HL-60 (cell line): ENCODE measurements at regions not wholly inside any gene's neighbourhood (a gene's known extent, or its start where the extent isn't known, plus 50 kb on each side); places are given as distances from the start of the nearest gene placed in this dataset.

Experiments used
- DNase-seq, 2 experiments: peaks; one replicate each; pipeline ENCODE4 v3.0.0-alpha.2; 2010 to 2020; ENCODE audit warnings: low read depth in 1 of 2, low spot score in 1 of 2
- H3K27ac ChIP-seq: fragments of 250-450 bp; sonication (Bioruptor Pico); replicated peaks from 2 replicates; pipeline ENCODE4 v1.5.1; 2020; ENCODE audit warnings: mild to moderate bottlenecking, moderate library complexity
- H3K27me3 ChIP-seq: fragments of 250-450 bp; sonication (Bioruptor Pico); 2 replicates; pipeline ENCODE4 v1.5.1; 2021; ENCODE audit warnings: mild to moderate bottlenecking, moderate library complexity; ENCODE audit not compliant: insufficient read depth, poor library complexity, severe bottlenecking
- H3K4me3 ChIP-seq: replicated peaks from 2 replicates; pipeline ENCODE4 v1.5.1; 2011; ENCODE audit warnings: mild to moderate bottlenecking, control low read depth, low read length; ENCODE audit not compliant: insufficient read depth
- GABPA ChIP-seq: IDR thresholded peaks from 2 replicates; pipeline ENCODE4 v1.6.1; 2012; ENCODE audit warnings: low read depth
- POLR2AphosphoS5 ChIP-seq: IDR thresholded peaks from 2 replicates; pipeline ENCODE4 v1.6.1; 2012; ENCODE audit warnings: low read depth
- SPI1 ChIP-seq: IDR thresholded peaks from 2 replicates; pipeline ENCODE4 v1.6.1; 2012; ENCODE audit warnings: low read depth, mild to moderate bottlenecking, borderline replicate concordance
- TF ChIP-seq, protein P1 (sequence below): IDR thresholded peaks from one replicate; pipeline ENCODE4 v1.5.1; 2011; ENCODE audit warnings: low read length, control low read depth, inconsistent platforms; ENCODE audit not compliant: insufficient read depth
- TF ChIP-seq, protein P2 (sequence below): IDR thresholded peaks from 2 replicates; pipeline ENCODE4 v1.6.1; 2012; ENCODE audit warnings: low read depth; ENCODE audit not compliant: insufficient replicate concordance

DNA sequence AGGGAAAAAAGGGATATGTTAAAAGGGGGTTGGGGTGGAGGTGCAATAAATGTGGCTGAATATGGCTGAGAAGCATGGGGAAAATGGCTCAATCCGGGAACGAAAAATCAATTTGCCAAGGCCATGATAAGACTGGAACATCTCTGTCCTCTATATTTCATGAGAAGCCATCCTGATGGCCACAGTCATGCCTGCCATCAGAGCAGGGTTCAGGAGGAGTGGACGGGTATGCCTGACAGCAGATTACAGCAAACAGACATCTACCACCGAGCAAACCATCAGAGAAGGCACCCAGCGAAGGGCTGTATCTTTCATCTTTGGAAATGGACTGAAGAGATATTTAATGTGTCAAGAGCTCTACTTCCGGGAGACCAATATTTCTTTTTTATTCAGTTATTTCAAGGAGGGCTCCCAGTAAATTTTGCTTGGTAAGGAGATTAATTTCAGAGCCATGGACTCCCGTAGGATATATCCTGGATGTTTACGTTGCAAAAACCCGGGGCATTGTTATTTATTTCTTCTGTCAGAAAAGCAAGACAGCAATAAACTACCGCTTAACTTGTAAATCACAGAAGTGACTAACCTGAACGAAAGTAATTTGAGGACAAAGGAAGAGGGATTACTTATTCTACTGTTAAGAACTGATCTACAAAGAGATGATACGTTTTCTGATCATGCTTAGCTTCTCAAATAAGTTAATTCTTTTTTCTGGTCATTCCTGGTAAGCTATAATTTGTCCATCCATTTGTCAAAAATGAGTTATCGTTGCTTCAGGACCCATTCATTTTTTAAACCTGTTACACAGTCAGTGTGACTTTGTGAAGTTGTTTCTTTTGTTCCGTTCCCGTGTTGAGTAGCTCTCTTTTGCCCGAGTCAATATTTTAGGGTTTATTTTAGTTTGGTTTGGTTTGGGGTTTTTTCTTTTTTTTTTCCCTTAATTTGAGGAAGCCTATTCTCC, 80.6 kb upstream of the CHD2 start:
- TF ChIP-seq GABPA (no peak), POLR2AphosphoS5 (no peak), SPI1 (no peak)
- TF ChIP-seq, protein P1, sequence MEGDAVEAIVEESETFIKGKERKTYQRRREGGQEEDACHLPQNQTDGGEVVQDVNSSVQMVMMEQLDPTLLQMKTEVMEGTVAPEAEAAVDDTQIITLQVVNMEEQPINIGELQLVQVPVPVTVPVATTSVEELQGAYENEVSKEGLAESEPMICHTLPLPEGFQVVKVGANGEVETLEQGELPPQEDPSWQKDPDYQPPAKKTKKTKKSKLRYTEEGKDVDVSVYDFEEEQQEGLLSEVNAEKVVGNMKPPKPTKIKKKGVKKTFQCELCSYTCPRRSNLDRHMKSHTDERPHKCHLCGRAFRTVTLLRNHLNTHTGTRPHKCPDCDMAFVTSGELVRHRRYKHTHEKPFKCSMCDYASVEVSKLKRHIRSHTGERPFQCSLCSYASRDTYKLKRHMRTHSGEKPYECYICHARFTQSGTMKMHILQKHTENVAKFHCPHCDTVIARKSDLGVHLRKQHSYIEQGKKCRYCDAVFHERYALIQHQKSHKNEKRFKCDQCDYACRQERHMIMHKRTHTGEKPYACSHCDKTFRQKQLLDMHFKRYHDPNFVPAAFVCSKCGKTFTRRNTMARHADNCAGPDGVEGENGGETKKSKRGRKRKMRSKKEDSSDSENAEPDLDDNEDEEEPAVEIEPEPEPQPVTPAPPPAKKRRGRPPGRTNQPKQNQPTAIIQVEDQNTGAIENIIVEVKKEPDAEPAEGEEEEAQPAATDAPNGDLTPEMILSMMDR: no peak
- TF ChIP-seq, protein P2, sequence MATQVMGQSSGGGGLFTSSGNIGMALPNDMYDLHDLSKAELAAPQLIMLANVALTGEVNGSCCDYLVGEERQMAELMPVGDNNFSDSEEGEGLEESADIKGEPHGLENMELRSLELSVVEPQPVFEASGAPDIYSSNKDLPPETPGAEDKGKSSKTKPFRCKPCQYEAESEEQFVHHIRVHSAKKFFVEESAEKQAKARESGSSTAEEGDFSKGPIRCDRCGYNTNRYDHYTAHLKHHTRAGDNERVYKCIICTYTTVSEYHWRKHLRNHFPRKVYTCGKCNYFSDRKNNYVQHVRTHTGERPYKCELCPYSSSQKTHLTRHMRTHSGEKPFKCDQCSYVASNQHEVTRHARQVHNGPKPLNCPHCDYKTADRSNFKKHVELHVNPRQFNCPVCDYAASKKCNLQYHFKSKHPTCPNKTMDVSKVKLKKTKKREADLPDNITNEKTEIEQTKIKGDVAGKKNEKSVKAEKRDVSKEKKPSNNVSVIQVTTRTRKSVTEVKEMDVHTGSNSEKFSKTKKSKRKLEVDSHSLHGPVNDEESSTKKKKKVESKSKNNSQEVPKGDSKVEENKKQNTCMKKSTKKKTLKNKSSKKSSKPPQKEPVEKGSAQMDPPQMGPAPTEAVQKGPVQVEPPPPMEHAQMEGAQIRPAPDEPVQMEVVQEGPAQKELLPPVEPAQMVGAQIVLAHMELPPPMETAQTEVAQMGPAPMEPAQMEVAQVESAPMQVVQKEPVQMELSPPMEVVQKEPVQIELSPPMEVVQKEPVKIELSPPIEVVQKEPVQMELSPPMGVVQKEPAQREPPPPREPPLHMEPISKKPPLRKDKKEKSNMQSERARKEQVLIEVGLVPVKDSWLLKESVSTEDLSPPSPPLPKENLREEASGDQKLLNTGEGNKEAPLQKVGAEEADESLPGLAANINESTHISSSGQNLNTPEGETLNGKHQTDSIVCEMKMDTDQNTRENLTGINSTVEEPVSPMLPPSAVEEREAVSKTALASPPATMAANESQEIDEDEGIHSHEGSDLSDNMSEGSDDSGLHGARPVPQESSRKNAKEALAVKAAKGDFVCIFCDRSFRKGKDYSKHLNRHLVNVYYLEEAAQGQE: no peak
- no peak for DNase-seq
- peak overlapping the region; percentile 67 for H3K27ac ChIP-seq

GRCh38 chr15:92820236-92821021, 79.7 kb upstream of the CHD2 start:
- DNase-seq: peak in 1 of 2 experiments; percentile 86
- H3K27me3 ChIP-seq: no peaks in the 10 kb centered on the region
- peak overlapping the region; percentile 42 for H3K4me3 ChIP-seq
- TF ChIP-seq, protein P1: no peak
- no peak for TF ChIP-seq SPI1
- peak; percentile 60 for TF ChIP-seq POLR2AphosphoS5
- peak overlapping the region; percentile 67 for H3K27ac ChIP-seq

More for the DNA sequence above, 80.6 kb upstream of the CHD2 start:
- peak overlapping the region; percentile 42 for H3K4me3 ChIP-seq
- H3K27me3 ChIP-seq: no peaks in the 10 kb centered on the region

- no peak for DNase-seq
- no peak for TF ChIP-seq GABPA
- TF ChIP-seq, protein P2: no peak
- no peak for TF ChIP-seq SPI1
- no peak for TF ChIP-seq POLR2AphosphoS5
- TF ChIP-seq, protein P1: no peak
- H3K27me3 ChIP-seq: no peaks in the 10 kb centered on the region
- no peak overlapping the region for H3K4me3 ChIP-seq
- H3K27ac ChIP-seq: no peak overlapping the region
Measured at GRCh38 chr15:92821491-92822116, 78.5 kb upstream of the CHD2 start.
